Trophoblast cell (in vitro differentiated cells and primary cell): ENCODE measurements at regions not wholly inside any gene's neighbourhood (a gene's known extent, or its start where the extent isn't known, plus 50 kb on each side); places are given as distances from the start of the nearest gene placed in this dataset.

Experiments used
- DNase-seq, 2 donors: peaks; one replicate each; pipeline ENCODE4 v3.0.0-alpha.2; 2016
- H2AFZ ChIP-seq: 2 replicates; pipeline ENCODE4 v1.6.1; 2013; ENCODE audit warnings: low read length, moderate library complexity, mild to moderate bottlenecking; ENCODE audit not compliant: insufficient read depth, poor library complexity
- H2AK5ac ChIP-seq: 2 replicates; pipeline ENCODE4 v1.6.1; 2013; ENCODE audit warnings: mild to moderate bottlenecking, low read length
- H2BK120ac ChIP-seq: 2 replicates; pipeline ENCODE4 v1.6.1; 2013; ENCODE audit warnings: low read length, mild to moderate bottlenecking, moderate library complexity; ENCODE audit not compliant: insufficient read depth, poor library complexity
- H2BK12ac ChIP-seq: 2 replicates; pipeline ENCODE4 v1.6.1; 2013; ENCODE audit warnings: mild to moderate bottlenecking, low read length, moderate library complexity
- H2BK5ac ChIP-seq: 2 replicates; pipeline ENCODE4 v1.6.1; 2013; ENCODE audit warnings: low read length, low read depth, moderate library complexity, mild to moderate bottlenecking; ENCODE audit not compliant: poor library complexity
- H3K14ac ChIP-seq: 2 replicates; pipeline ENCODE4 v1.6.1; 2013; ENCODE audit warnings: mild to moderate bottlenecking, low read length
- H3K18ac ChIP-seq: 2 replicates; pipeline ENCODE4 v1.6.1; 2013; ENCODE audit warnings: mild to moderate bottlenecking, low read length
- H3K23ac ChIP-seq: 2 replicates; pipeline ENCODE4 v1.6.1; 2013; ENCODE audit warnings: low read length
- H3K27ac ChIP-seq: 2 replicates; pipeline ENCODE4 v1.5.1; 2013; ENCODE audit warnings: low read depth, mild to moderate bottlenecking, inconsistent platforms, low read length, moderate library complexity
- H3K27me3 ChIP-seq: 2 replicates; pipeline ENCODE4 v1.6.1; 2013; ENCODE audit warnings: inconsistent platforms, mild to moderate bottlenecking, low read length, moderate library complexity; ENCODE audit not compliant: insufficient read depth
- H3K36me3 ChIP-seq, 2 experiments: 1 replicate in 1 of 2; 2 replicates in 1 of 2; pipeline ENCODE4 v1.6.1; 2013; ENCODE audit warnings: low read length in 2 of 2, mild to moderate bottlenecking in 2 of 2, moderate library complexity in 1 of 2; ENCODE audit not compliant: insufficient read depth in 2 of 2, control insufficient read depth in 1 of 2
- H3K4ac ChIP-seq: 2 replicates; pipeline ENCODE4 v1.6.1; 2013; ENCODE audit warnings: low read depth, mild to moderate bottlenecking, low read length, moderate library complexity
- H3K4me1 ChIP-seq, 2 experiments: 1 replicate in 1 of 2; 2 replicates in 1 of 2; pipeline ENCODE4 v1.6.1; 2013; ENCODE audit warnings: low read length in 2 of 2, mild to moderate bottlenecking in 2 of 2, moderate library complexity in 1 of 2; ENCODE audit not compliant: insufficient read depth in 2 of 2, control insufficient read depth in 1 of 2
- H3K4me2 ChIP-seq: 2 replicates; pipeline ENCODE4 v1.6.1; 2013; ENCODE audit warnings: inconsistent platforms, mild to moderate bottlenecking, low read length, moderate library complexity
- H3K4me3 ChIP-seq: 2 replicates; pipeline ENCODE4 v1.5.1; 2013; ENCODE audit warnings: mild to moderate bottlenecking, low read depth, low read length, inconsistent platforms
- H3K79me1 ChIP-seq: one replicate; pipeline ENCODE4 v1.6.1; 2013; ENCODE audit warnings: low read length
- H3K79me2 ChIP-seq: 2 replicates; pipeline ENCODE4 v1.6.1; 2013; ENCODE audit warnings: low read length, mild to moderate bottlenecking; ENCODE audit not compliant: control insufficient read depth, insufficient read depth, poor library complexity
- H3K9ac ChIP-seq: 2 replicates; pipeline ENCODE4 v1.6.1; 2013; ENCODE audit warnings: mild to moderate bottlenecking, low read length
- H3K9me3 ChIP-seq: 2 replicates; pipeline ENCODE4 v1.6.1; 2013; ENCODE audit warnings: low read depth, mild to moderate bottlenecking, control low read depth, inconsistent platforms, low read length; ENCODE audit not compliant: insufficient read depth
- H4K12ac ChIP-seq: 2 replicates; pipeline ENCODE4 v1.6.1; 2013; ENCODE audit warnings: low read depth, mild to moderate bottlenecking, low read length, moderate library complexity
- H4K8ac ChIP-seq: 2 replicates; pipeline ENCODE4 v1.6.1; 2013; ENCODE audit warnings: low read depth, mild to moderate bottlenecking, low read length, moderate library complexity
- H4K91ac ChIP-seq: one replicate; pipeline ENCODE4 v1.6.1; 2013; ENCODE audit warnings: low read depth, mild to moderate bottlenecking, low read length, moderate library complexity
- WGBS: extraction: QIAGEN DNeasy Blood & Tissue Kit; methylation state at CpG from one replicate; pipeline ENCODE4 v1.1.7; 2013; ENCODE audit warnings: missing lambda C conversion rate; ENCODE audit not compliant: insufficient read length, insufficient coverage; ENCODE audit errors: extremely low coverage; 5-methylcytosine and 5-hydroxymethylcytosine counted together

GRCh38 chr12:107415071-107415470, 270.5 kb upstream of the PWP1 start:
- no peak overlapping the region for H2BK120ac ChIP-seq
- no peak overlapping the region for H2AK5ac ChIP-seq
- no peak overlapping the region for H3K14ac ChIP-seq
- H4K91ac ChIP-seq, result no peak overlapping the region
- H4K12ac ChIP-seq, result no peak overlapping the region
- H2BK5ac ChIP-seq, result no peak overlapping the region
- H3K18ac ChIP-seq, result no peak overlapping the region
- no peak overlapping the region for H3K9ac ChIP-seq
- H2AFZ ChIP-seq, result no peak overlapping the region
- no peaks in the 10 kb centered on the region for H3K27me3 ChIP-seq
- H3K4ac ChIP-seq, result no peak overlapping the region
- H3K79me2 ChIP-seq, result no peaks in the 10 kb centered on the region
- H4K8ac ChIP-seq, result no peak overlapping the region
- no peak overlapping the region for H3K23ac ChIP-seq
- no peak overlapping the region for H3K27ac ChIP-seq
- peaks cover 6% of the 10 kb centered on the region for H3K9me3 ChIP-seq
- no peak for DNase-seq
- H2BK12ac ChIP-seq, result no peak overlapping the region
- no CpG with 5 or more reads among the region's 7 CpGs for WGBS
- no peaks in the 10 kb centered on the region for H3K4me1 ChIP-seq
- no peaks in the 10 kb centered on the region for H3K79me1 ChIP-seq
- H3K4me2 ChIP-seq, result no peak overlapping the region
- H3K36me3 ChIP-seq, result no peaks in the 10 kb centered on the region
- H3K4me3 ChIP-seq, result no peak overlapping the region

DNA sequence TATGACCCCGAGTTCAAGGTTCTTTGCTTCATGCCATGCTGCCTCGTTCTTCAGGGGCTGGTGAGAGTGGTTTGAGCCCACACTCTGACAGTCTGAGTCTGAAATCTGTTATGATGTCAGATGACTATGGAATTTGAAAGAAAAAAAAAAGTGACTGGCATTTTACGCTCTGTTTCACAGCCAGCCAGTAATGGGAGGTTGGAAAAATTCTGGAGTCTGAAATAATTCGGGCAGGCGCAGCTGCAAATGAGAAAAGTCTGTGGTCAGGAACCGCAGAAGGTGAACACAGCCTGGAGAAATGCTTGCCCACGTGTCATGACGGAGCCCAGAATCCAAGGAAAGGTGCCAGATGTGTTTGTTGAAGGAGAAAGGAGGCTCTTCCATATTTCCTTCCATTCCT, 269.8 kb upstream of the PWP1 start:
- no peak overlapping the region for H3K9ac ChIP-seq
- H3K27me3 ChIP-seq, result no peaks in the 10 kb centered on the region
- no peak overlapping the region for H3K27ac ChIP-seq
- no peak overlapping the region for H3K4ac ChIP-seq
- H3K4me2 ChIP-seq, result no peak overlapping the region
- no peak for DNase-seq
- no peaks in the 10 kb centered on the region for H3K79me2 ChIP-seq
- H4K8ac ChIP-seq, result no peak overlapping the region
- no peaks in the 10 kb centered on the region for H3K4me1 ChIP-seq
- H3K14ac ChIP-seq, result no peak overlapping the region
- no peak overlapping the region for H4K91ac ChIP-seq
- H3K4me3 ChIP-seq, result no peak overlapping the region
- H3K23ac ChIP-seq, result no peak overlapping the region
- H4K12ac ChIP-seq, result no peak overlapping the region
- no peak overlapping the region for H3K18ac ChIP-seq
- no peak overlapping the region for H2BK5ac ChIP-seq
- H2AFZ ChIP-seq, result no peak overlapping the region
- H2BK120ac ChIP-seq, result no peak overlapping the region
- no peak overlapping the region for H2AK5ac ChIP-seq
- no peak overlapping the region for H2BK12ac ChIP-seq
- WGBS, result no CpG with 5 or more reads among the region's 8 CpGs
- H3K79me1 ChIP-seq, result no peaks in the 10 kb centered on the region
- peaks cover 6% of the 10 kb centered on the region for H3K9me3 ChIP-seq
- H3K36me3 ChIP-seq, result no peaks in the 10 kb centered on the region

DNA sequence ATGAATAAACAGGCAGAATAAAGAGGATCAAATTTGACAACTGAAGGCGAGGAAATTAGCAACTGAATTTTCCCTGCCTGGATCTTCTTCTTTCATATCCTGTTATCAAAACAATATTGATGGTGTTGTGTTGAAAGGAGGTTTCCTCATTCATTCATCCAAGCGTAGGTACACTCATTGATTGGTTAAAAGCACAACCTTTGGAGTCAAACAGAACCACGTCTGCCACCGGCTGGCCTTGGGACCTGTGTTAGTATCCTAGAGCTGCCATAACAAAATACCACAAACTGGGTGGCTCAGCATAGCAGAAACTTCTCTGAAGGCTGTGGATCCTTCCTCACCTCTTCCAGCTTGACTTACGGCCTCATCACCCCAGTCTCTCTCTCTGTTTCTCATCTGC, 268.6 kb upstream of the PWP1 start:
- H3K4me3 ChIP-seq, result no peak overlapping the region
- H3K79me1 ChIP-seq, result no peaks in the 10 kb centered on the region
- H3K9ac ChIP-seq, result no peak overlapping the region
- H3K4me1 ChIP-seq, result no peaks in the 10 kb centered on the region
- no peak overlapping the region for H3K23ac ChIP-seq
- H2BK120ac ChIP-seq, result no peak overlapping the region
- H4K91ac ChIP-seq, result no peak overlapping the region
- no peak overlapping the region for H3K4me2 ChIP-seq
- no peaks in the 10 kb centered on the region for H3K36me3 ChIP-seq
- H3K79me2 ChIP-seq, result no peaks in the 10 kb centered on the region
- no peak overlapping the region for H3K27ac ChIP-seq
- H2BK12ac ChIP-seq, result no peak overlapping the region
- H3K27me3 ChIP-seq, result no peaks in the 10 kb centered on the region
- H3K14ac ChIP-seq, result no peak overlapping the region
- peaks cover 6% of the 10 kb centered on the region for H3K9me3 ChIP-seq
- H3K4ac ChIP-seq, result no peak overlapping the region
- H2AK5ac ChIP-seq, result no peak overlapping the region
- H2AFZ ChIP-seq, result no peak overlapping the region
- no peak overlapping the region for H4K12ac ChIP-seq
- H4K8ac ChIP-seq, result no peak overlapping the region
- DNase-seq, result no peak
- no peak overlapping the region for H2BK5ac ChIP-seq
- no peak overlapping the region for H3K18ac ChIP-seq
- WGBS, result no CpG with 5 or more reads among the region's 5 CpGs

DNA sequence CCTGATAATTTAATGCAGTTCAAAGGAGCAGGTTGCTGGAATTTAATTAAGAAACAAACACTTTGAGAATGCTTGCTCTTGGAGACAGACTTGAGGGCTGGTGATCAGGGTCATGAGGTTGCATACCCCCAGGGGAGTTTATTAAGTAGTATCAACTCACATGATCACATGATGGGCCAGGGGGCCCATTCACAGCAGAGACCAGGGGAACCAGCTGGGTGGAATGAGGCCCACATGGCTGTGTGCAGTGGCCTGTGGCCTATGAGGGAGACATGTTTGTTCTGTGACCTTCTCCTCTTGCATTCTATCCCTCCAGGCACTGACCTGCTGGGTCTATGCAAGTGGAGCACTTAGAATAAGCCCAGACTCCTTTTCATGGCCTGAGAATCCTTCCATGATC, 266.6 kb upstream of the PWP1 start:
- no peak for DNase-seq
- no peak overlapping the region for H4K8ac ChIP-seq

More for the DNA sequence above, 266.6 kb upstream of the PWP1 start:
- Histone ChIP-seq H2BK12ac (no peak overlapping the region), H2BK120ac (no peak overlapping the region), H3K9me3 (peaks cover 6% of the 10 kb centered on the region), H3K4ac (no peak overlapping the region), H2AK5ac (no peak overlapping the region), H2BK5ac (no peak overlapping the region), H4K91ac (no peak overlapping the region), H3K9ac (no peak overlapping the region), H3K23ac (no peak overlapping the region), H3K4me2 (no peak overlapping the region), H3K79me1 (no peaks in the 10 kb centered on the region), H3K18ac (no peak overlapping the region), H3K36me3 (no peaks in the 10 kb centered on the region), H2AFZ (no peak overlapping the region), H3K14ac (no peak overlapping the region), H3K79me2 (no peaks in the 10 kb centered on the region), H3K27me3 (no peaks in the 10 kb centered on the region), H4K12ac (no peak overlapping the region), H3K4me3 (no peak overlapping the region), H3K4me1 (no peaks in the 10 kb centered on the region), H3K27ac (no peak overlapping the region)
